DOHH2 (cell line): ENCODE measurements at regions not wholly inside any gene's neighbourhood (a gene's known extent, or its start where the extent isn't known, plus 50 kb on each side); places are given as distances from the start of the nearest gene placed in this dataset.

ENCODE experiments used
- H3F3A ChIP-seq: fragments of 200-600 bp; sonication (generic), shearing (Covaris generic); 2 replicates; pipeline ENCODE4 v1.6.0; 2016; ENCODE audit warnings: antibody characterized with exemption, mild to moderate bottlenecking; ENCODE audit not compliant: control insufficient read depth, insufficient read depth
- H3K27ac ChIP-seq: fragments of 200-600 bp; sonication (generic); 2 replicates; pipeline ENCODE4 v1.5.1; 2014; ENCODE audit warnings: low read depth, mild to moderate bottlenecking, low read length, moderate library complexity
- H3K27me3 ChIP-seq: fragments of 200-600 bp; sonication (generic); 2 replicates; pipeline ENCODE4 v1.6.1; 2014; ENCODE audit warnings: mild to moderate bottlenecking, low read length, mixed read lengths; ENCODE audit not compliant: control insufficient read depth
- H3K36me3 ChIP-seq: fragments of 200-600 bp; sonication (generic); 2 replicates; pipeline ENCODE4 v1.6.1; 2014; ENCODE audit warnings: mild to moderate bottlenecking, low read length, moderate library complexity, mixed read lengths; ENCODE audit not compliant: control insufficient read depth
- H3K4me1 ChIP-seq: fragments of 200-600 bp; sonication (generic); 2 replicates; pipeline ENCODE4 v1.6.1; 2014; ENCODE audit warnings: mild to moderate bottlenecking, low read length, mixed read lengths; ENCODE audit not compliant: control insufficient read depth
- H3K4me2 ChIP-seq: fragments of 200-600 bp; sonication (generic); 2 replicates; pipeline ENCODE4 v1.6.0; 2014; ENCODE audit warnings: mild to moderate bottlenecking, low read length, moderate library complexity
- H3K4me3 ChIP-seq: fragments of 200-600 bp; sonication (generic); 2 replicates; pipeline ENCODE4 v1.5.1; 2014; ENCODE audit warnings: mild to moderate bottlenecking, low read length, mixed read lengths
- H3K79me2 ChIP-seq: fragments of 200-600 bp; sonication (generic); 2 replicates; pipeline ENCODE4 v1.6.1; 2014; ENCODE audit warnings: mild to moderate bottlenecking, low read length, mixed read lengths; ENCODE audit not compliant: control insufficient read depth
- H3K9me2 ChIP-seq: fragments of 200-600 bp; sonication (generic); replicated peaks from 2 replicates; pipeline ENCODE4 v1.6.1; 2014; ENCODE audit warnings: mild to moderate bottlenecking, low read length, mixed read lengths; ENCODE audit not compliant: control insufficient read depth
- H3K9me3 ChIP-seq: fragments of 200-600 bp; sonication (generic); 2 replicates; pipeline ENCODE4 v1.6.1; 2014; ENCODE audit warnings: antibody characterized with exemption, low read length, mixed read lengths; ENCODE audit not compliant: control insufficient read depth, insufficient read depth
- H4K20me1 ChIP-seq: fragments of 200-600 bp; sonication (generic); 2 replicates; pipeline ENCODE4 v1.6.0; 2014; ENCODE audit warnings: low read depth, mild to moderate bottlenecking, antibody characterized with exemption, low read length, moderate library complexity; ENCODE audit not compliant: control insufficient read depth, insufficient read depth
- EZH2phosphoT487 ChIP-seq: fragments of 200-600 bp; sonication (generic); IDR thresholded peaks from 2 replicates; pipeline ENCODE4 v1.6.1; 2017; ENCODE audit warnings: borderline replicate concordance, mild to moderate bottlenecking, antibody characterized with exemption, low read length, moderate library complexity, mixed read lengths
- TF ChIP-seq, protein P1 (sequence below): fragments of 200-600 bp; sonication (generic); IDR thresholded peaks from one replicate; pipeline ENCODE4 v1.5.1; 2014; ENCODE audit warnings: antibody characterized with exemption, mild to moderate bottlenecking, low read depth, low read length; ENCODE audit not compliant: poor library complexity, severe bottlenecking

DNA sequence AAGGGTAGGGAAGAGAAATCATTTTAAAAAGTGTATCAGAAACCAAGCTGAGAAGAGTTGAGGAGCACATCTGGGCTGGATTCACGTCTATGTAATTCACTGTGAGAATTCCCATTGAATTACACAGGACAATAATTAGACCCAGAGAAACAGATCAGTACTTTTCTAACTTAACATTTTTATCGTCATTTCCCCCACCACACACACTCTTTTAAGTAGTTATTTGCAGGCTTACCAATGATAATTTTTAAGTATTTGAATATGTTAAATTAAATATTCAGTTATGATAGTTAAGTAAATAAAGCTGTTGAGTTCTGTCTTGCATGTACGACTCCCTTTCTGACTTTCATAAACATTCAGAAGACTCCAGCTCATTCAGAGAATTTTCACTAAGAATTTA, 165.4 kb upstream of the PITX2 start:
- no peaks in the 10 kb centered on the region for H3K27me3 ChIP-seq
- no peaks in the 10 kb centered on the region for H4K20me1 ChIP-seq
- peaks cover 4% of the 10 kb centered on the region; the same call in 1 of the 2 replicates for H3K4me1 ChIP-seq
- H3K9me3 ChIP-seq = no peaks in the 10 kb centered on the region
- no peaks in the 10 kb centered on the region for H3K9me2 ChIP-seq
- H3K79me2 ChIP-seq = no peaks in the 10 kb centered on the region
- H3K36me3 ChIP-seq = no peaks in the 10 kb centered on the region
- TF ChIP-seq EZH2phosphoT487 = no peak
- TF ChIP-seq, protein P1, sequence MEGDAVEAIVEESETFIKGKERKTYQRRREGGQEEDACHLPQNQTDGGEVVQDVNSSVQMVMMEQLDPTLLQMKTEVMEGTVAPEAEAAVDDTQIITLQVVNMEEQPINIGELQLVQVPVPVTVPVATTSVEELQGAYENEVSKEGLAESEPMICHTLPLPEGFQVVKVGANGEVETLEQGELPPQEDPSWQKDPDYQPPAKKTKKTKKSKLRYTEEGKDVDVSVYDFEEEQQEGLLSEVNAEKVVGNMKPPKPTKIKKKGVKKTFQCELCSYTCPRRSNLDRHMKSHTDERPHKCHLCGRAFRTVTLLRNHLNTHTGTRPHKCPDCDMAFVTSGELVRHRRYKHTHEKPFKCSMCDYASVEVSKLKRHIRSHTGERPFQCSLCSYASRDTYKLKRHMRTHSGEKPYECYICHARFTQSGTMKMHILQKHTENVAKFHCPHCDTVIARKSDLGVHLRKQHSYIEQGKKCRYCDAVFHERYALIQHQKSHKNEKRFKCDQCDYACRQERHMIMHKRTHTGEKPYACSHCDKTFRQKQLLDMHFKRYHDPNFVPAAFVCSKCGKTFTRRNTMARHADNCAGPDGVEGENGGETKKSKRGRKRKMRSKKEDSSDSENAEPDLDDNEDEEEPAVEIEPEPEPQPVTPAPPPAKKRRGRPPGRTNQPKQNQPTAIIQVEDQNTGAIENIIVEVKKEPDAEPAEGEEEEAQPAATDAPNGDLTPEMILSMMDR = no peak
- H3F3A ChIP-seq = no peaks in the 10 kb centered on the region
- no peak overlapping the region for H3K4me3 ChIP-seq
- H3K27ac ChIP-seq = no peak overlapping the region
- no peak overlapping the region for H3K4me2 ChIP-seq

DNA sequence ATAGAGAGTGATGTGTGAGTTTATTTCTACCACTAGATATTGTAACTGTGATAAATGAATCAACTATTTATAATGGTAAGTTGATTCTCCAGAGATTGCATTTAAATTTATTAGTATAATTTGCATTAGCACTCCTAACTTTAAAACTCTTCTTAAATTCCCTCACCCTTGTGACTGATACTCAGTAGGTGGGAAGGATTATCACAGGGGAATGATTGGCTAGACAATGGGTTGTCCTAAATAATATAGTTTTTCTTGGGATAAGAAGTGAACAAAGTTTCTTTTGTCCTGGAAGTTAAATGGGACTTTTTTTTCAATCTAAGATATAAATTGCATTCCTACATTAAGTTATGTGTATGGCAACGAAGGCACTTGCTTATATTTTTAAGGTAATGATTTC, 169.2 kb upstream of the PITX2 start:
- Histone ChIP-seq H3K27me3 (no peaks in the 10 kb centered on the region), H3K4me2 (no peak overlapping the region), H3K4me3 (no peak overlapping the region), H3K9me2 (no peaks in the 10 kb centered on the region), H3K4me1 (no peaks in the 10 kb centered on the region), H3K27ac (no peak overlapping the region), H4K20me1 (no peaks in the 10 kb centered on the region), H3K36me3 (no peaks in the 10 kb centered on the region), H3K9me3 (no peaks in the 10 kb centered on the region), H3F3A (no peaks in the 10 kb centered on the region), H3K79me2 (no peaks in the 10 kb centered on the region)
- TF ChIP-seq EZH2phosphoT487 = no peak
- TF ChIP-seq, protein P1 = no peak

DNA sequence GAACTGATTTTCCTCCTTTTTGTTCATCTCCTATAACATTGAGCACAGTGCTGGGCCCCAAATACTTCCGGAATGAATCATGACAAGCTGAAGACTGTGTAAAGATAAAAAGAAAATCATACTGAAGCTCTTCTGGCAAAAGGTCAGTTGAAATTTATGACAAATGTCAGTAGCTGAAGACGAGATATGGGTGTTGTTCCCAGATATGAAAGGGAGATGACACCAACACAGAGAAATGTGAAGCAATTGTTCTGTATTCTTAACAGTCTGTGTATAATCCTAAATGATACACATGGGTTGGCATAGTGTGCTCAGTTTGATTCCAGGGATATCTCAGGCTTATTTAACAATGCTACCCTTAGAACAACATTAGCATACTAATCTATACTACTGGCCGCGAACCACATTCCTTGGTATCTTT, 170.5 kb upstream of the PITX2 start:
- Histone ChIP-seq H3K4me1 (no peaks in the 10 kb centered on the region), H3F3A (no peaks in the 10 kb centered on the region), H3K4me2 (no peak overlapping the region), H3K36me3 (no peaks in the 10 kb centered on the region), H3K9me3 (no peaks in the 10 kb centered on the region), H3K4me3 (no peak overlapping the region), H4K20me1 (no peaks in the 10 kb centered on the region), H3K9me2 (no peaks in the 10 kb centered on the region), H3K27me3 (no peaks in the 10 kb centered on the region), H3K79me2 (no peaks in the 10 kb centered on the region), H3K27ac (no peak overlapping the region)
- TF ChIP-seq, protein P1 = no peak
- no peak for TF ChIP-seq EZH2phosphoT487
